NOMO-1 treated with DMSO at 0.1 percent for 48 hours (cell line): ENCODE measurements at regions not wholly inside any gene's neighbourhood (a gene's known extent, or its start where the extent isn't known, plus 50 kb on each side); places are given as distances from the start of the nearest gene placed in this dataset.

Experiments used
- DNase-seq: peaks from one replicate; lab custom pipeline; 2025; ENCODE audit not compliant: unreplicated experiment; lab: John Stamatoyannopoulos, UW

- no peak for DNase-seq
These were observed 395.5 kb upstream of the SLC30A5 start for GRCh38 chr5:68698025-68698940.

GRCh38 chr5:68699966-68700365 lies 393.8 kb upstream of the SLC30A5 start:
- no peak for DNase-seq

DNA sequence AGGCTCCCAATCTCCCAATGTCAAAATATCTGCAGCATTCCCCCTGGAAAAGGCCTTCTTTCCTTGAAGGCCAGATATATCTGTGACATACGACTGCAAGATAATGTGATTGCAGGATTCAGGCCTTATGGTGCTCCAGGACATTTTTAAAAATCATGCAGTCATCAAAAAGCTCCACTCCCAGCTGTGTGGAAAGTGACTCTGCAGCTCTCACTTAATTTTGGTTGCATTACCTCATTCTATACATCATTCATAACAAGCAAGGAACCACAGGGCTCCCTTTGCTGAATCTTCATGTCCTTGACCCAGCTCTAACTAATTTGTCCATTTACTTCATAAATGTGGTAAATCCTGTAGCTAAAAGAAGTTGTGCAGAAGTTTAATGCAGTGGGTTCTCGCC lies 386.2 kb upstream of the SLC30A5 start:
- DNase-seq = no peak

DNA sequence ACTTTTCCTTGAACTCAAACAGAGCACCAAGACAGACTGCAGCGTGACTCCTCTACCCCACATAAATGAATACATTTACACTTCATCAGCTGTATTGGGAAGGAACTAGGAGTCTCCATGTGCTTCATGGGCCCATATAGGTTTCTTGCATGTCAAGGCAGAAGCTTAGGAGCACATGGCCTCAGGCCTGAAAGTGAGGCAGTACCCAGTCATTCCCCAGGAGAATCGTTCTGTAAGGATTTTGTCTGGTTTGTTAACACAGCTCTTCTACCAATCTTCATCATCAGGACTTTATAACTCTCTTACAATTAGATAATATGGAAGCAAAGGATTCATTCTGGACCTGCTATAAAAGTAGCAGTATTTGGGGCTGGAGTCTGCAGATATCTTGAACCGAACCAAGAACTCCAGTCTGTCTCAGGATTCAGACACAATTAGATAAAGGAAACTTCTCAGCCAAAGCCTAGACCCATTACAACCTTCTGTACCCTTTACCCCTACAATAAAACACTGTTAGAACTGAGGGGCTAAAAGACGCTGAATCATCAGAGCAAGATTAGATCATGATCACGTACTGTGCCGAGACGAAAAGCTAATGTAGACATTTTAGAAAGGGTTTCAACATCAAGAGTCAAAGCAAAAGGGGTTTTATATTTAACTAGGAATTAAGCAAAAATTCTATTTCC lies 385.5 kb upstream of the SLC30A5 start:
- no peak for DNase-seq

DNA sequence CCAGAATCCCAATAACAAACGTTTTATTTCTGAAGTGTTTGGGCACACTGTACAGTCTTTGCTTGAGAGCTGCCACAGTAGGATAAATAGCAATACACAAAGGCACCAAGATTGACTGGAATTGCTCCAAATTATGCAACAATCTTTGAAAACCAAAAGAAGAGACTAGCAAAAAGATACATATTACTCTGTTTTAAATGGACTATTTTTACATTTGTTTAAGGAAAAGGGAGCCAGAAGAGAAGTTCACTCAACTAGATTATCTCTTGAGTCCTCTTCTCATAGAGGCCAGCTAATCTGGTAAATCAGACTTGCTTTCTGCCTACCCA lies 385.0 kb upstream of the SLC30A5 start:
- DNase-seq = no peak

- DNase-seq = no peak
These were observed 384.6 kb upstream of the SLC30A5 start for GRCh38 chr5:68709239-68709638.

GRCh38 chr5:68710514-68710913 lies 383.3 kb upstream of the SLC30A5 start:
- no peak for DNase-seq

DNA sequence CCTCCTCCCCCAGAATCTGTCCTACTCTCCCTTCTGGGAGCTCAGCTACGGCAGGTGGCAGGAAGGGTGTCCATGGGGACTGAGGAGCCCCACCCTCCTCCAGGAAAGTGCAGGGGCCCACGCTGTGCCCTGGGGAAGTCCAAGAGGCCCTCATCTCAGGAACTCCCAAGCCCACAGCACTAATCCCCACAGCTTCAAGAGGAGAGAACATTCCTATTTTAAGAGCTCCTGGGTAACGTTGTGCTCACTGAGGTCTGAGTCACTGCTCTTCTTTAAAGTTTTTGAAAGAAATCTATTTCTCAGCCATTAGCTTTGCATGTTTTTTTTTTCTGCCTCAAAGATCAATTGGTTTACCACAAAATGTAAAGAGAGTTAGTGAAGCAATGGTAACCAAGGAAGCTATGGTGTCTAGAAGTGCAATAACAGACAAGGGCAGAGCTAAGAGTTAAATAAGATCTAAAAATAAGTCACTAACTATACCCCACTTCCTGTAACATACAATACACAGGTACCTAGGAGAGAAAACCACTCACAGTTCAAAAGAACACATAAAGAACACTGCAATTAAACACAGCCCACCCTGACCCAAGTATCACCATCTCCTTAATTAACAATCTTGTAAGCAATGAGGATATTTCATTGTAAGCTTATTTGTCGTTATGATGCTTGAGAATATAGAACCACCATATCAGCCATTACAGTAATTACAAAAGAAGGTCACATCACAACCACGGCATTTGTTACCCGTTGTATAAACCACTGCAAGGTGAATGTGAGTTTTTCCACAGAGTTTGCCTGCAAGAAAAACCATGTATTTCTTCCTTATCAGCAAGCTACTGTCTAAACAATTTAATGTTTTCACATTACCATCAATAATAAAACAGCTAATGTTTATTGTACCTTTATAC lies 382.3 kb upstream of the SLC30A5 start:
- DNase-seq = no peak

- DNase-seq = no peak
These were observed 379.0 kb upstream of the SLC30A5 start for GRCh38 chr5:68714810-68715209.

- DNase-seq = no peak
These were observed 372.8 kb upstream of the SLC30A5 start for GRCh38 chr5:68720884-68721610.

DNA sequence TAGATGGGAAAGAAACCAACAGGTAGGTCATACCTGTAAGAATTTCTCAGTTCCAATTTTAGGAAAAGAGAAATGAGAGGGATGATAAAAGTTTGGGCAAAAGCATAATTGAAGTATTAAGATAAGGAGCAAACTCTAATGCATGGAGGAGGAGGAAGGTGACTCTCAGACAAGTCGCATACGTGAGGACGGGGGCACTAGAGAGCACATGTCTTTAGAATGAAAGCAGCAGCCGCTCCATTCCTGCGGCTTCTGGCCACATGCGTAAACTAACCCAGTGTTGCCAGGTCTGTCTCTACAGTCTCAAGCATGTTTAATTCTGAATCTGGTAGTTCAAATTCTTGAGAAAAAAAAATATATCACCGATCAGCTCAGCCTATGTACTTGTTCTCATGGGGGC lies 371.5 kb upstream of the SLC30A5 start:
- no peak for DNase-seq

- no peak for DNase-seq
These were observed 367.7 kb upstream of the SLC30A5 start for GRCh38 chr5:68725905-68726683.

DNA sequence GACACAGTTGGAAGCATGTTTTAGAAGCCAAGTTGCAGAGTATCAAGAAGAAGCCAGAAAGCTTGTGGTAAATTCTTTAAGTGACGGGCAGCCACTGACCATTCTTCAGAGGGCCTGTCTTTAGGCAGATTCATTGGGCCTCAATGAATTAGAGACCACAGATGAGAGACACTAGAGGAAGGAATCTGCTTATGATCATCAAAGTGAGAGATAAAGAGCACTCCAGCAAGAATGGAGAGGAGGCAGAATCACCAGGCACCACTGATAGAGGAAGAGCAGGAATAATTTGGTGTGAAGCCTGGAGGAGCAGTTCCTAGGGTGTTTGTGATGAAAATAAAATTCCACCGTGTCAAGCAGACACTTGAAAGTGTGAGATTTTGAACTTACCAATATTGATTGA lies 365.9 kb upstream of the SLC30A5 start:
- DNase-seq = no peak

DNA sequence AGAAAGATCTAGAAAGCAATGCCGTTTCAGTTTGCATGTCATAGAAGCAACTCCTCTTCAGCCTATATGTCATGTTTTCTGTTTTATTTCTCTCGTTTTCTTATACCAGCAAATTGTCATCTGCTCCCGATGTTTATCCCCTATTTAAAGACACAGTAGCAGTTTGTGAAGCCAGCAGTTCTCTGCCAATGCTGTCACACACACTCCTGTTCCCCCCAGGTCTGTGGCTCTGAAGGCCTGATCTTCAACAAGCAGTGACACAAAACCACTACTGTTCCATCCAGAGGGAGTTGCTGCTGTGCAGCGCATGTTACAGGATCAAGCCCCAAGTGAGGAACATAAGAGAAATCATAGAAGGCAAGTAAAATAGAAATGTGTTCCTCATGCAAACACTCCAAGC lies 364.1 kb upstream of the SLC30A5 start:
- DNase-seq = no peak

- no peak for DNase-seq
These were observed 363.4 kb upstream of the SLC30A5 start for GRCh38 chr5:68730220-68730978.

GRCh38 chr5:68730979-68731654 lies 362.7 kb upstream of the SLC30A5 start:
- no peak for DNase-seq

GRCh38 chr5:68732251-68732650 lies 361.6 kb upstream of the SLC30A5 start:
- DNase-seq = no peak

DNA sequence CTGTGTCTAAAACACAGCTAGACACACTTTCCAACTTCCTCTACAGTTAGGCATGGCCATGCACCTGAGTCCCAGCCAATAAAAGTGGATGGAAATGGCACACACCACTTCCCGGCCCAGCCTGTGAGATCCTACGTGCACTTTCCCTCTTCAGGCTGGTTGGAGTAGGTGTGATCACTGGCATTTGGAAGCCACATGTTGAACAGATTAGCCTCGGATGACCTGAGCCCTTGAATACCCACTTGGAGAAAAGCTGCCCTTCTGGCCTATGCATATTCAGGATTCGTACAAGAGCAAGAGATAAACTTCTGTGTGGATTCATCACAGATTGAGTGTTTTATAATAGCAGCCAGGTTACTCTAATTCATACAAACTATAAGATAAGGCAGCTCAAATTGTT lies 359.0 kb upstream of the SLC30A5 start:
- DNase-seq = no peak

DNA sequence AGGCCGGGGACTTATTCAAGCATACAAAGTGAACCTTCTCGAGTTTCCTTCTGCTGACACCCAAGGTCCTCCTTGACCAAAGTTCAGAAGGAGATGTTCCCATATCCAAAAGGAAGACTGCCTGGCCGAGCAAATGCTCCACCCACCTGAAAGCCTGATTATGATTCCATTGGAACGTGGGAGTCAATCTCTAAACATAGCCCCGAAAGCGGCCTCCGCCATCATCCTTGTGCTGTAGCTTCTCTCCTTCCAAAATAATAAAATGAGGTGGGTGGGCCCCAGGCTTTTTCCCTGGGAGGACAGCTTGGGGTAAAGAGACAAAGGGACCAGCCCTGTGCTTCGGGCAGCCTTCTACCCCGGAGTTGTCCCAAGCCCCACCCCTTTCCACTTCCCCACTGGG lies 355.6 kb upstream of the SLC30A5 start:
- no peak for DNase-seq
